ENCODE measurements at regions not wholly inside any gene's neighbourhood (a gene's known extent, or its start where the extent isn't known, plus 50 kb on each side); places are given as distances from the start of the nearest gene placed in this dataset.
"Not testable (repeated sequence)": the region's sequence is repeated elsewhere in the genome, so short reads cannot be mapped to it uniquely, and the experiment has no call there.

GRCh38 chr1:29593601-29594382 lies 357.5 kb downstream of the PTPRU start:
- DNase-seq = no peak

DNA sequence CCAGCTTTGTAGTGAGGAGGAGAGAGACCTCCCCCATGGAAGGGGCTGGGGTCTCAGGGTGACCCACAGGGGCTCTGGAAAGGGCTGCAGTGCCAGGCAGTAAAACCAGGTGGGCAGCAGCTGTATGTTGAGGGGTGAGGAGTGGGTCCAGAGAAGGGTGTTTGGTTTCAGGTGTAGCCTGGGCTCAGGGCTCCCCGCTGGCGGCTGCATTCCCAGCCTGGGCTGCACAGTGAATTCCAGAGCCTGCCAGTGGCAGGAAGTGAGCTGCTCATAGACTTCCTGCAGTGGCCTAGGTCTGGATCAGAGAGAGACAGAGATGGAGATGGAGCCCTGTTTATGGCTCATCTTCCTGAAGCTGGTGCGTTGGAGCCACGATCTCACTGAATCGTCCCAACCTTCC lies 356.4 kb downstream of the PTPRU start:
- no peak for DNase-seq

GRCh38 chr1:29592261-29592615 lies 355.9 kb downstream of the PTPRU start:
- no peak for DNase-seq

DNA sequence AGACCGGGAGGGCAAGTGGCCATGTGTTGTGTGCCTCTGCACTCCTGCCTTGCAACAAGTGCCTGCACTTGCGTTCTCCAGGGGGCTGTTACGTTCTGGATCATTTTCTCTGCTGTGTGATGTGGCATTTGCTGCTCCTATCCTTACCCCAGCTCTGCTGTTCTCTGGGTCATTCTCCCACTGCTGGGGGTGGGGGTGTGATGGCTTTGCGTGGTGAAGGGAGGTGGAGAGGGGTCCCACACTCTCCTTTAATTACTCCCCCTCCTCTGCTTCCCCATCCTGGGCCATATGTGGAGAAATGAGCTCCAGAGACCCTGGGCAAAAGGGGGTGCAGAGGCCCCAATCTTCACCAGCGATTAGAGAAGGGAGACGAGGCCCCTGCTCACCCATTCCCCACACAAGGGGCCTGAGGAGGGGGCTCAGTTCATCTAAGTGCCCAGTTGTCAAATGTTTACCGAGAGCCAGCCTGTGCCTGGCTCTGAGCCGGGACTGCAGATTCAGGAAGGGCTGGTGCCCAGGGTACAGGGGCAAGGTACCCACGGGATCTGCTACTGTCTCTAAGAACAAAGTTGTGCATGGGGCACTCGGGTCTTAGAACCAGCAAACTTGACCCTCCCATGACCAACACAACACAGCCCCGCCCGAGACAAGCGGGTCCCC lies 355.4 kb downstream of the PTPRU start:
- no peak for DNase-seq

- no peak for DNase-seq
These were observed 354.6 kb downstream of the PTPRU start for GRCh38 chr1:29590583-29591565.

DNA sequence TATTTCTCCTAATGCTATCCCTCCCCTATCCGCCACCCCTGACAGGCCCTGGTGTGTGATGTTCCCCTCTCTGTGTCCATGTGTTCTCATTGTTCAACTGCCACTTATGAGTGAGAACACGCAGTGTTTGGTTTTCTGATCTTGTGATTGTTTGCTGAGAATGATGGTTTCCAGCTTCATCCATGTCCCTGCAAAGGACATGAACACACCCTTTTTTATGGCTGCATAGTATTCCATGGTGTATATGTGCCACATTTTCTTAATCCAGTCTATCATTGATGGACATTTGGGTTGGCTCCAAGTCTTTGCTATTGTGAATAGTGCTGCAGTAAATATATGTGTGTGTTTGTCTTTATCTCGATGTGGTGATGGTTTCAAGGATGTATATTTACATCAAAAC lies 353.4 kb downstream of the PTPRU start:
- not testable (repeated sequence) for DNase-seq

DNA sequence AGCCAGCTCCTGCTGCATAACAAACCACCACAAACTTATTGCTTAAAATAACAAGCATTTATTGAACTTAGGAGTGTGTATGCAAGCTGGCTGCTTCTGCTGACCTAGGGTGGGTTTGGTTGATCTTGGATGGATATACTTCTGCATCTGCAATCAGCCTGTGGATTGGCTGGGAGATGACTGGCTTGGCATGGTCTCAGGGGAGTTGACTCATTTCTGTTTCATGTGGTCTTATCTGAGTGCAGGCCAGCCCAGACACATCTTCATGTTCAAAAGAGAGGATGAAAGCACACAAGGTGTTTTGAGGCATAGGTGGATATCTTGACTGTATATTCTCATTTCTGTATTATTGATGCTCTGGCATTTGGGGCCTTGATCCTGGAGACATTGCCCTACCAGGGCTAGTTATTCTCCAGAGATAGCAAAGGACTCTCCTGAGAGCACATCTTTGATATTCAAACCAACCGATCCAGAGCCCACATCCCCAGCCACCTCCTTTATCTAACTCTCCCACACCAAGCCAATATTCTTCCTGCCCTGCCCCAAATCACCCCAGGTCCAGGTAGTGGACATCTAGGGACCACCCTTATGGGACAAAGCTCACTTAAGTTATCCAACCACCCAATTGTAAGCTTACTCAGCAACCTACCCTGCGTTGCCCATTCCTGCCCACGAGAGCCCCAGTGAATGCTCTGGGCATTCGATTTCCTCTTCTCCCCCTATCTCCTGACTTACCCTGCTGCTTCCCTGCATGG lies 350.8 kb downstream of the PTPRU start:
- no peak for DNase-seq

DNA sequence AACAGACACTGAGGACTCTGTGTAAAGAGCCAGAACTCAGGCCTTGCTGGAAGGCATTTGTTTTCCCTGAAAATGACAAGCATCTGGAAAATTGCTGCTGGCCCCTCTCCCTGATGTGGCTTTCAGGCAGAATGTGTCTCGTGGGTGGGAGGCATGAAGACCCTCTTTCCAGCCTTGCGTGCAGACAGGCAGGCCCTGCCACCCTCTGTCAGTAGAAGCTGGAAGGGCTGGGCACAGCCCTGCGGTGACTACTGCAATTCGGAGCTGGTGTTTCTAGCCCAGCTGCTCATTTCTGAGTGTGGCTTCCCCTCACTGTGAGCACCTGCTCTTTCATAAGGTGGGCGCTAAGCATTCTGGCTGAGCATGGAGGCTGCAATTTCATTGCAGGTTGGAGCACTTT lies 349.9 kb downstream of the PTPRU start:
- no peak for DNase-seq

GRCh38 chr1:29585656-29586055 lies 349.3 kb downstream of the PTPRU start:
- DNase-seq = no peak

DNA sequence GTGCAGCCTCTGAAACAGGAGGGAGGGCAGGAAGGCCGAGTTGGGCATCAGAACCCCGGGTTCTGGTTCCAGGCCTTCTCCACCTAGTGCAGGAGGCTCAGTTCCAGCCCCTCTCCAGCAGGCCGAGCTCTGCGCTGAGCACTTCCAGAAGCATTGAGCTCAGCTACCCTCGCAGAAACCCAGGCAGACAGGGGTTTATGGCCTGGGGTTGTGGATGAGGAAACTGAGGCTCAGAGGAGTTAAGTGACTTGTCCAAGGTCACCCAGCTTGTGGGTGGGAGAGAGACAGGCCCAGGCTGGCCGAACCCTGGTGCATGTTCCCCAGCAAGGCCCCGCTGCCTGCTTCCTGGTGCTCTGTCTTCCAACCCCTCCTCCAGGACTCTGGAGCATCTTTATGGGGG lies 348.9 kb downstream of the PTPRU start:
- DNase-seq = no peak

- no peak for DNase-seq
These were observed 348.5 kb downstream of the PTPRU start for GRCh38 chr1:29584776-29585175.

DNA sequence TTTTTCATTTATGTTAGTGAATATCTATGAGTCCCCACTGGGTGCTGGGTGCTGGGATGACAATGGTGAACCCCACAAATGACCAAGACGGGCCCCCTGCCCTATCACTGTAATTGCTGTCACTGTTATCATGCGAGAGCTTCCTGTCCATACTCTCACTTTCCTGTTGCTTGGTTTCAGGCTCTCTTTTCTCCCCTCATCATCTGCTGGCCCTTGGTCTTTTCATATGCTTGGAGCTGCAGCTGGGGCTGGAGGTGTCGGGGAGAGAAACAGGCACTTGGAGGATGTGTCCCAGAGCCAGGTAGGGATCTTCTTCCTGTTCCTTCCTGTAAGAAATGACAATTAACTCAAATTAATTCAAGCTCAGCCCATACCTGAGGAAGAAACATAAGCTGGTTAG lies 348.0 kb downstream of the PTPRU start:
- DNase-seq = no peak

GRCh38 chr1:29583727-29584126 lies 347.4 kb downstream of the PTPRU start:
- DNase-seq = no peak

GRCh38 chr1:29581256-29581655 lies 344.9 kb downstream of the PTPRU start:
- DNase-seq = no peak

GRCh38 chr1:29579821-29580425 lies 343.6 kb downstream of the PTPRU start:
- no peak for DNase-seq

GRCh38 chr1:29577512-29577911 lies 341.2 kb downstream of the PTPRU start:
- no peak for DNase-seq

DNA sequence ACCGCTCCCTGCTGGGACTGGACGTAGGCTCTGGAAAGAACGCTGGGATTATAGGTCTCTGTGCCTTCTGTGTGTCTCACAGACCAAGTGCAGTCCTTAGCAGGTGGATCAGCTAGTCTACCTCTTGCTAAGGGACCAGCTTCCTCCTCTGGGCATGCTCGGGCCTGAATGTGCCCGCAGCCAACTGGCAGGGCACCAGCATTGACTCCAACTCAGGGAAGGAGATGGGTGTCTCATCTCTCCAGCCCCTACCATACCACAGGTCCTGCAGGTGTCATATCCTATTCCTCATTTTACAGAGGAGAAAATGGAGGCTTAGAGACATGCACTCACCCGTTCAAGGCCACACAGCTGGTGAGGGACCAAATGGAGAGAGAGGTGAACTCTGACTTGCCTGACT lies 340.2 kb downstream of the PTPRU start:
- DNase-seq = no peak

- no peak for DNase-seq
These were observed 339.5 kb downstream of the PTPRU start for GRCh38 chr1:29575826-29576225.

- DNase-seq = no peak
These were observed 339.0 kb downstream of the PTPRU start for GRCh38 chr1:29575277-29575676.

- no peak for DNase-seq
These were observed 338.5 kb downstream of the PTPRU start for GRCh38 chr1:29574871-29575270.

GRCh38 chr1:29569971-29570634 lies 333.8 kb downstream of the PTPRU start:
- no peak for DNase-seq

GRCh38 chr1:29567257-29567656 lies 330.9 kb downstream of the PTPRU start:
- no peak for DNase-seq

All from inflammatory macrophage (primary cell).